ENCODE measurements at regions not wholly inside any gene's neighbourhood (a gene's known extent, or its start where the extent isn't known, plus 50 kb on each side); places are given as distances from the start of the nearest gene placed in this dataset.
"Not testable (repeated sequence)": the region's sequence is repeated elsewhere in the genome, so short reads cannot be mapped to it uniquely, and the experiment has no call there.

GRCh38 chr3:130800829-130801228, 54.2 kb upstream of the PIK3R4 start:
- DNase-seq (ENCODE audit: low spot score): peak; percentile 41

DNA sequence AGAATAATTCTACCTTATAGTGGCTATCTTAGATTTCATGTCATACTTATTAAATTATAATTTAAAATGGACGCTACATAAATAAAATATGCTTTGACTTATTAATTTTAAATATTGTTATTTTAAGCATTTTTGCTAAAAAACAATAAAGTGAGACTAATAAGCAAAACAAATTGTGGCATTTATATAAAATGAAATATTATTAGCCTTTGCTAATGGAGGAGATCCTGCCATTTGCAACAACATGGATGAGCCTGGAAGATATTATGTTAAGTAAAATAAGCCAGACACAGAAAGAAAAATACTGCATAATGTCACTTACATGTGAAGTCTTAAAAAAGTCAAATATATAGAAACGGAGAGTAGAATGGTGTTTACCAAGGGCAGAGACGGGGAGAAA, 54.8 kb upstream of the PIK3R4 start:
- DNase-seq (ENCODE audit: low spot score): no peak

DNA sequence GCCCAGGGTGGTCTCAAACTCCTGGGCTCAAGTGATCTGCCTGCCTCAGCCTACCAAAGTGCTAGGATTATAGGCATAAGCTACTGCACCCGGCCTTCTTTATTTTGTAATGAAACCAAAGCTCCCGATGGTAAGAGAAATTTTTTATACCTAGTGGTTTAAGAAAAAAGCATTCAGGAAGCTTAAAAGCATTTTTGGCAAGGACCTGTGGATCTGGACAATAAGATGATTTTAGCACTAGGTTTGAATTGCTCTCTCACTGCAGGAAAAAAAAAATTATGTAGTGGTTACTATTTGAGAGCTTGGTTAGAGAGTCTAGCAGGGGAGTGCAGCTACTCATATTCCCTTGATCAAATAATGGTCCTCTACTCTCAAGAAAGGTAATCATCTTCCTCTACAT, 64.9 kb upstream of the PIK3R4 start:
- DNase-seq (ENCODE audit: low spot score): no peak

DNA sequence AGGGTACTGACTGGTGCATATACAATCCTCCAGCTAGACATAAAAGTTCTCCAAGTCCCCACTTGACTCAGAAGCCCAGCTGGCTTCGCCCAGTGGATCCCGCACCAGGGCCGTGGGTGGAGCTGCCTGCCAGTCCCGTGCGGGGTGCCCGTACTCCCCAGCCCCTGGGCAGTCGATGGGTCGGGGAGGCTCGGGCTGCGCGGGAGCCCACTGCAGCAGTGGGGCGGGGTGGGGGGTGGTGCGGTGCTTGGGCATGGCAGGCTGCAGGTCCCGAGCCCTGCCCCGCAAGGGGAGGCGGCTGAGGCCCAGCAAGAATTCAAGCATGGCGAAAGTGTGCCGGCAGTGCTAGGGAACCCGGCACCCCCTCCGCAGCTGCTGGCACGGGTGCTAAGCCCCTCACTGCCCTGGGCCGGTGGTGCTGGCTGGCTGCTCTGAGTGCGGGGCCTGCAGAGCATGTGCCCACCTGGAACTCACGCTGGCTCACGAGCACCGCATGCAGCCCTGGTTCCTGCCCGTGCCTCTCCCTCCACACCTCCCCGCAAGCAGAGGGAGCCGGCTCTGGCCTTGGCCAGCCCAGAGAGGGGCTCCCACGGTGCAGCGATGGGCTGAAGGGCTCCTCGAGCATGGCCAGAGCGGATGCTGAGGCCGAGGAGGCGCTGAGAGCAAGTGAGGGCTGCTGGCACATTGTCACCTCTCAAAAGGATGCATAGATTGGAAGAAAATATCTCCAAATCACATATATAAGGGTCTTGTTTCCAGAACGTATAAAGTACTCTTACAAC, 68.3 kb upstream of the PIK3R4 start:
- DNase-seq (ENCODE audit: low spot score): no peak

DNA sequence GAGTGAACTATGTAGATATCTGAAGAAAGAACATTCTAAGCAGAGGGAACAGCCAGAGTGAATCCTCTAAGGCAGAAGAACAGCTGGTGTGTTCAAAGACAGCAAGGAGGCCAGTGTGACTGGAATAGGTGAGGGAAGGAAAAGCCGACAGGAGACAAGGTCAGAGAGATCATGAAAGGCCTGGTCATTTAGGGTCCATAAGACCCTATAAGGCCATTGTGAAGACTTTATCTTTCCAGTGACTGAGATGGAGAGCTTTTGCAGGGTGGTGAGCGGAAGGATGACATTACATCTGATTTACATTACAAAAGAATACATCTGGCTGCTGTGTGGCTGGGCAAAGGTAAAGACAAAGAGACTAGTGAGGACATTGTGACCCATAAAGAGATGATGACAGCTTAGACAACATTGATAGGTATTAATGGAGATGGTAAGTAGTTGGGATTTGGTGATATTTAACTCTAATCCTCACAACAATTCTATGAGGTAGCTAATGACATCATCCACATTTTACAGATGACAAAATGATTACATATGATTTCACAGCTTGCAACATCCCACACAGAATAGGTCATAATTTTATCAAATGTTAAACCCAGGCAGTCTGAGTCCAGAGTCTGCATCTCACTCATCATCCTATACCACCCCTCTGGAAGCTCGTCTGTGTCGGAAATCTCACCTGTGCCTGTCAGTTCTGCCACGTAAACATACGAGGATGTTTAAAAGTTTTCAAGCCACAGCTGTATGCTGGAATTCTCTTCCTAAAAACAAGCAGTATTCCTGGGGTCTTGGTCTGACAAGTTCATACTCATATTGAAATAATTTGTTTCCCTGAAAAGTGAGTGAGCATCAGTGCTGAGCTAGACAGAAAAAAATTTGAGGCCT, 70.2 kb upstream of the PIK3R4 start:
- no peak for DNase-seq (ENCODE audit: low spot score)

GRCh38 chr3:130818066-130818465, 71.4 kb upstream of the PIK3R4 start:
- DNase-seq (ENCODE audit: low spot score): not testable (repeated sequence)

- peak; percentile 96 for DNase-seq (ENCODE audit: low spot score)
Measured at GRCh38 chr3:130820976-130821375, 72.9 kb upstream of the ATP2C1 start.

DNA sequence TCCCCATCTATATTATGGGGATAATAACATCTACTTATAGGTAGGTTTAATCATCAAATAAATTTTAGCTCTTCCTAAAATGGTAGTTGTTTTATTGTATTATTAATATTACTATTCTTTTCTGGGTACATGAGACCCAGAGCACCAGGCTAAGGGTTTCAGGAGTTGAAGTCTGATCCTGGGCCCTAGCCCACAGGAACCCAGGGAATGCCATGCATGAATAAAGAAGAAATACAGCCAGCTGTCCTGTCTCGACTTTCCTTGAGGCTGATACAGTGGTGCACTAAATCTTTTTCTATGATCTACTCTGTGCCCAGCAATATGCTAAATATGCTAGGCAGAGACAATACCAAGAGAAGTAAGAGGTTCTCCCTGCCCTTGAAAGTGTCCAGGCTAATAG, 72.1 kb upstream of the ATP2C1 start:
- DNase-seq (ENCODE audit: low spot score): no peak

DNA sequence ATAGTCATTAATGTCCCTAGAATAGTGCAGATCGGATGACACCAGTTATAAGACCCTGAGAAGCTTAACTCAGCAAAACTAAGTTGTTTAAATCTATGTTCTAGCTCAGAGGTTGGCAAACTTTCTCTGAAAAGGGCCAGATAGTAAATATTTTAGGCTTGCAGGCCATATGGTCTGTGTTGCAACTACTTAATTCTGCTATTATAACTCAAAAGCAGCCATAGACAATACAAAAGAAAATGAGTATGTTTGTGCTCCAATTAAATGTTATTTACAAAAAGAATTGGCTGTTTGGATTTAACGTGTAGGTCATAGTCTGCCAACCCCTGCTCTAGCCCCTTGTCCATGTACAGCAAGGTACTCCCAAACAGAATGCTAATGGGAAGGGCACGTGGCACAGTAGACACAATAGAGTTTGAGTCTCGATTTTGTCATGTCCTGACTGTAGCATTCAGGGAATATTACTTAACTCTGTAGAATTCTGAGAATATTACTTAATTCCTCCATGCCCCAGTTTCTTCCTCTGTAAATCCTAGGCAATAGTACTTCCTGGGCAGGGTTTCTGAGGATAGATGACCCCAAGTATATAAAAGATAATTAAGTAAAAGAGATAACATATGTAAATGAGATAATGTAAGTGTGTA, 70.5 kb upstream of the ATP2C1 start:
- no peak for DNase-seq (ENCODE audit: low spot score)

GRCh38 chr3:130823996-130824395, 69.9 kb upstream of the ATP2C1 start:
- no peak for DNase-seq (ENCODE audit: low spot score)

DNA sequence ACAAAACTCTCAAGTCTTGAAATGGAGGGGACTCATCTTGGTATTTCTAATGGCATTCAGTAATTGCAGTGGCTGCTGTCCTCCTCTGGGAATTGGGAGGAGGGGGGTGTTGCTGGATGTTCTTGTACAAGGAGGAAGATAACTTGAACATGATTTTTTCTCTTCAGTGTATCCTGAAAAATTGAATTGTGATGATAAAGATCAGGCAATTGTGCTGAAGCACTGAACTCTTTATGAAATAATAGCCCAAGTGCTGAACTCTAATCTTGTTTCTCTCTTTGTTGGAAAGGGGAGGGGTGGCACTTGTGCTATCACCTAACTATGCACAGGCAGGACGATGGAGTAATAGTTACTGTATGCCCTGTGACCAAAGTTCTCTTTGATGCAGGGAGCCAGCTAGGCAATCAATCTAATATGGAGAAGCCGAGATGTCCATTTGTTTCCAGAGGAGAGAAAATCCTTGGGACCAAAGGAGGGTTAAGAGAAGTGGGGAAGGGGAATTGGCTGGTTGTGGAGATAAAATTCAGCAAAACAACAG, 68.1 kb upstream of the ATP2C1 start:
- DNase-seq (ENCODE audit: low spot score): no peak

DNA sequence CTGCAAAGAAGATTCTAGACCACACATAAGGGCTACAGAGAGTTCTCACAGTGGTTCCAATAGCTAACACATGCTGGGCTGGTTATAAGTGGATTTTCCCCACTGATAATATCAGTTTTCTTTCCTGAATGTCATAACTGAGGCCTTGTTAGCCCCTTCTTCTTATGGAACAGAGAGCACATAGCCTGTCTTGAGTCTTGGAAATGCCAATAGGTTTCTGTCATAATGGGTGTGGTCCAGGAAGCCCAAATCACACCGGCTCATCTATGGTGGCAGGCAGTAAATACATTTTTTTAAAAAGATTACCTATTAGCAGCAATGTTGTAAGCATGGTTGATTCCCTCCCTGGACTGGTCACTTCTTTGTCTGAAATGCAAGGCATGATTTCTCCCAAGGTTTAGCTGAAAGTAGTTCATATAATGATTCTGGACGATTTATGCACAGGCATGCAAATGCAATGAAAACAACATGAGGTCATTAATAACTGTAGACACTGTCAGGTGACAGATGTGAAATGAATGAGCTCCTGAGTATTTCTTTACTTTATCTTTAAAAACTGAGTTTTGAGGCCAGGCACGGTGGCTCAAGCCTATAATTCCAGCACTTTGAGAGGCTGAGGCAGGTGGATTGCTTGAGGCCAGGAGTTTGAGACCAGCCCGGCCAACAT, 67.2 kb upstream of the ATP2C1 start:
- no peak for DNase-seq (ENCODE audit: low spot score)

DNA sequence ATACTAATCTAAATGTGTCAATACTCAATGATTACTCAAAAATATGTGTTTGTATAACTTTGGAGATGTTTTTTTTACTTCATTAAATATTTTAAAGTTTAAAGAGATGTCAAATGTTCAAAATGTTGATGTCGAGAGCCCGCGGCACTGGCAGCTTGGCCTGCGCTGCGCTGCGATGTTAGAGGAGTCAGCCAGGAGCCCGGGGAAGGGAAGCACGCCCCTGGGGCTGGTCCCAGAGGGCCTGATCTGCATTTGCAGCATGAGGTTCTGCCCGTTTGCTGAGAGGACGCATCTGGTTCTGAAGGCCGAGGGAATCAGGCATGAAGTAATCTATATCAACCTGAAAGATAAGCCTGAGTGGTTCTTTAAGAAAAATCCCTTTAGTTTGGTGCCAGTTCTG, 66.4 kb upstream of the ATP2C1 start:
- DNase-seq (ENCODE audit: low spot score): no peak

DNA sequence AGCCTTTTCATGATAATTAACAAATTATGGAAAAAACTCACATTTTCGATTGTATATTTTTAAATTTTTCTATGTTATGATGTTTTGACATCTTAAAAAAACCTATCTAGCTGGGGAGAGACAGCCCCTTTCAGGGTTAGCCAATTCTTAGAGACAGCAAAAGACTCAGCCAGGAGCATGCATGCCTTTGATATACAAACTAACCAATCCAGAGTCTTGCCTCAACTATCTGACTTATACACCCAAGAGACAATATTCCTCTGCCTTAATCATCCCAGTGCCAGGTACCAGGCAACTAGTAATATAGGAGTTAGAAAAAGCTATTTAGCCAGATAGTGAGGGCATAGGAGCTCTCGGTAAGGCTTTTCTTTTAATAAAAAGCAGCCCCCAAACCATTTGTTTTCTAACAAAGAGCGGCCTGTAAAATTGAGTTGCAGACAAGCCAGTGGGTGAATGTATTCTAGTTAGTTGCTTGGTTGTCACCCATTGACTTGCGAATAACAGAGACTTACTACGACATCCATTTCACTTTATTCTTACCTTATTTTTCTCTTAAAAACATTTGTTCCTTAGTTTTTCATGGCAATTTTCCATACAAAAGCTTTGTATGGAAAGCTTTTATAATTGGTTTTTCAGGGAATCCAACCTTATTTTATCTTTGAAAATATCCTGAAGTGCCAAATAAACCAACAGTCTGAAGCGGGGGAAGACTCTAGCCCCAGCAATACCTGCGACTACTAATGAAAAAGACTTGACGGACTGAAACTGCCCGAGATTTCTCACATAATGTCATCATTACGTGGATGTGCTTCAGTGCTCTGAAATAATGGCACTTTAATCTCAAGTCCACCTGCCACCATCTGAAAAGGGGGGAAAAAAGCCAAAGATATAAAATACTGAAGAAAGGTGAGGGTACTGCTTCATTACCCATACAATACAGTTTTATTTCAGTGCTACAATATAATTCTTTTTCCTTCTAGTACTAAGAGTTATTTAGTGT, 64.6 kb upstream of the ATP2C1 start:
- DNase-seq (ENCODE audit: low spot score): no peak

- no peak for DNase-seq (ENCODE audit: low spot score)
Measured at GRCh38 chr3:130831719-130832400, 62.0 kb upstream of the ATP2C1 start.

GRCh38 chr3:130832401-130832746, 61.5 kb upstream of the ATP2C1 start:
- DNase-seq (ENCODE audit: low spot score): not testable (repeated sequence)

GRCh38 chr3:130834476-130834875, 59.4 kb upstream of the ATP2C1 start:
- DNase-seq (ENCODE audit: low spot score): peak; percentile 56

GRCh38 chr3:130835483-130835882, 58.4 kb upstream of the ATP2C1 start:
- no peak for DNase-seq (ENCODE audit: low spot score)

- DNase-seq (ENCODE audit: low spot score): no peak
Measured at GRCh38 chr3:130838898-130839600, 54.8 kb upstream of the ATP2C1 start.

Measured in A172 (cell line).